H9 (cell line): ENCODE measurements at regions not wholly inside any gene's neighbourhood (a gene's known extent, or its start where the extent isn't known, plus 50 kb on each side); places are given as distances from the start of the nearest gene placed in this dataset.

ENCODE experiments used
- DNase-seq: peaks from one replicate; pipeline ENCODE4 v3.0.0-alpha.2; 2017
- H2AFZ ChIP-seq: one replicate; pipeline ENCODE4 v1.6.1; 2013; ENCODE audit warnings: mild to moderate bottlenecking, low read length, control low read depth, moderate library complexity
- H2AK5ac ChIP-seq: 2 replicates; pipeline ENCODE4 v1.6.1; 2013; ENCODE audit warnings: low read length, control low read depth, mixed read lengths; ENCODE audit not compliant: insufficient read length
- H2BK120ac ChIP-seq: one replicate; pipeline ENCODE4 v1.6.1; 2013; ENCODE audit warnings: low read depth, mild to moderate bottlenecking, low read length, control low read depth, inconsistent platforms; ENCODE audit not compliant: poor library complexity, severe bottlenecking
- H2BK12ac ChIP-seq: 2 replicates; pipeline ENCODE4 v1.6.1; 2013; ENCODE audit warnings: low read length, control low read depth, mixed read lengths, low read depth; ENCODE audit not compliant: insufficient read length
- H2BK15ac ChIP-seq: 2 replicates; pipeline ENCODE4 v1.6.1; 2013; ENCODE audit warnings: low read depth, low read length, control low read depth
- H2BK20ac ChIP-seq: one replicate; pipeline ENCODE4 v1.6.1; 2013; ENCODE audit warnings: low read depth, mild to moderate bottlenecking, low read length, control low read depth, inconsistent platforms; ENCODE audit not compliant: poor library complexity, severe bottlenecking
- H2BK5ac ChIP-seq: 2 replicates; pipeline ENCODE4 v1.6.1; 2013; ENCODE audit warnings: low read length, control low read depth, mixed read lengths; ENCODE audit not compliant: insufficient read length
- H3K14ac ChIP-seq: 2 replicates; pipeline ENCODE4 v1.6.1; 2013; ENCODE audit warnings: low read length, control low read depth; ENCODE audit not compliant: insufficient read depth
- H3K18ac ChIP-seq: 2 replicates; pipeline ENCODE4 v1.6.1; 2013; ENCODE audit warnings: low read depth, mild to moderate bottlenecking, mixed read lengths, low read length, control low read depth; ENCODE audit not compliant: insufficient read length
- H3K23ac ChIP-seq: 2 replicates; pipeline ENCODE4 v1.6.1; 2013; ENCODE audit warnings: low read length, control low read depth, mixed read lengths, low read depth; ENCODE audit not compliant: insufficient read length
- H3K23me2 ChIP-seq: 2 replicates; pipeline ENCODE4 v1.6.1; 2013; ENCODE audit warnings: low read depth, mild to moderate bottlenecking, mixed read lengths, low read length, control low read depth; ENCODE audit not compliant: insufficient read length, poor library complexity, severe bottlenecking
- H3K27ac ChIP-seq: 2 replicates; pipeline ENCODE4 v1.5.1; 2013; ENCODE audit warnings: low read length, control low read depth, mixed read lengths, low read depth; ENCODE audit not compliant: insufficient read length
- H3K27me3 ChIP-seq: 2 replicates; pipeline ENCODE4 v1.6.1; 2013; ENCODE audit warnings: low read length, control low read depth, inconsistent platforms; ENCODE audit not compliant: insufficient read depth
- H3K4ac ChIP-seq: 2 replicates; pipeline ENCODE4 v1.6.1; 2013; ENCODE audit warnings: low read depth, mild to moderate bottlenecking, control low read depth, inconsistent platforms, low read length, moderate library complexity
- H3K4me1 ChIP-seq: 2 replicates; pipeline ENCODE4 v1.6.1; 2013; ENCODE audit warnings: low read length, control low read depth, inconsistent platforms; ENCODE audit not compliant: insufficient read depth
- H3K4me2 ChIP-seq: 2 replicates; pipeline ENCODE4 v1.6.1; 2013; ENCODE audit warnings: low read length, control low read depth, mixed read lengths; ENCODE audit not compliant: insufficient read length, insufficient read depth
- H3K56ac ChIP-seq: 2 replicates; pipeline ENCODE4 v1.6.1; 2013; ENCODE audit warnings: low read depth, mild to moderate bottlenecking, mixed read lengths, low read length, control low read depth; ENCODE audit not compliant: insufficient read length
- H3K79me1 ChIP-seq: 2 replicates; pipeline ENCODE4 v1.6.1; 2013; ENCODE audit warnings: low read depth, mild to moderate bottlenecking, moderate library complexity, low read length, control low read depth, inconsistent platforms; ENCODE audit not compliant: insufficient read depth, poor library complexity, severe bottlenecking
- H3K79me2 ChIP-seq: 2 replicates; pipeline ENCODE4 v1.6.1; 2013; ENCODE audit warnings: low read length, control low read depth, inconsistent platforms; ENCODE audit not compliant: insufficient read depth
- H3K9ac ChIP-seq: 2 replicates; pipeline ENCODE4 v1.6.1; 2013; ENCODE audit warnings: low read length, control low read depth, mixed read lengths; ENCODE audit not compliant: insufficient read length; ENCODE audit errors: extremely low read depth
- H3K9me3 ChIP-seq: one replicate; pipeline ENCODE4 v1.6.1; 2013; ENCODE audit warnings: low read depth, low read length, inconsistent platforms; ENCODE audit not compliant: control insufficient read depth
- H3T11ph ChIP-seq: one replicate; pipeline ENCODE4 v1.6.1; 2013; ENCODE audit warnings: mild to moderate bottlenecking, low read length, control low read depth, inconsistent platforms
- H4K20me1 ChIP-seq: one replicate; pipeline ENCODE4 v1.6.1; 2013; ENCODE audit not compliant: control insufficient read depth, insufficient read length, insufficient read depth
- H4K5ac ChIP-seq: 2 replicates; pipeline ENCODE4 v1.6.1; 2013; ENCODE audit warnings: low read depth, mild to moderate bottlenecking, mixed read lengths, low read length, control low read depth; ENCODE audit not compliant: insufficient read length
- H4K8ac ChIP-seq: replicated peaks from 2 replicates; pipeline ENCODE4 v1.6.1; 2013; ENCODE audit warnings: low read length, control low read depth, mixed read lengths, low read depth; ENCODE audit not compliant: insufficient read length
- H4K91ac ChIP-seq: 2 replicates; pipeline ENCODE4 v1.6.1; 2013; ENCODE audit warnings: low read depth, mild to moderate bottlenecking, moderate library complexity, mixed read lengths, low read length, control low read depth; ENCODE audit not compliant: insufficient read length
- H3K27ac Mint-ChIP-seq, 3 experiments: 2 replicates in 2 of 3; 3 replicates in 1 of 3; pipeline ENCODE4 v1.8.0; 2020 to 2021; ENCODE audit warnings: mixed read lengths in 3 of 3, mild to moderate bottlenecking in 1 of 3, moderate library complexity in 1 of 3
- H3K27me3 Mint-ChIP-seq: 2 replicates; pipeline ENCODE4 v1.8.0; 2021; ENCODE audit warnings: low read depth, mild to moderate bottlenecking, moderate library complexity, mixed read lengths
- H3K36me3 Mint-ChIP-seq, 3 experiments: 2 replicates in 2 of 3; 3 replicates in 1 of 3; pipeline ENCODE4 v1.8.0; 2020 to 2021; ENCODE audit warnings: low read depth in 3 of 3, mixed read lengths in 3 of 3; ENCODE audit not compliant: insufficient read depth in 1 of 3
- H3K4me1 Mint-ChIP-seq, 2 experiments: 2 replicates each; pipeline ENCODE4 v1.8.0; 2020; ENCODE audit warnings: mixed read lengths in 2 of 2
- H3K4me3 Mint-ChIP-seq, 2 experiments: 2 replicates in 1 of 2; 3 replicates in 1 of 2; pipeline ENCODE4 v1.8.0; 2020 to 2021; ENCODE audit warnings: mild to moderate bottlenecking in 2 of 2, mixed read lengths in 2 of 2, moderate library complexity in 1 of 2
- H3K9me3 Mint-ChIP-seq, 2 experiments: 2 replicates in 1 of 2; 3 replicates in 1 of 2; pipeline ENCODE4 v1.8.0; 2020; ENCODE audit warnings: mild to moderate bottlenecking in 2 of 2, mixed read lengths in 2 of 2, moderate library complexity in 1 of 2
- TF ChIP-seq, protein P1 (sequence below): fragments of 200-600 bp; sonication (generic); conservative IDR thresholded peaks from 3 replicates; pipeline ENCODE4 v1.8.0; 2021; ENCODE audit warnings: antibody characterized with exemption, mild to moderate bottlenecking

DNA sequence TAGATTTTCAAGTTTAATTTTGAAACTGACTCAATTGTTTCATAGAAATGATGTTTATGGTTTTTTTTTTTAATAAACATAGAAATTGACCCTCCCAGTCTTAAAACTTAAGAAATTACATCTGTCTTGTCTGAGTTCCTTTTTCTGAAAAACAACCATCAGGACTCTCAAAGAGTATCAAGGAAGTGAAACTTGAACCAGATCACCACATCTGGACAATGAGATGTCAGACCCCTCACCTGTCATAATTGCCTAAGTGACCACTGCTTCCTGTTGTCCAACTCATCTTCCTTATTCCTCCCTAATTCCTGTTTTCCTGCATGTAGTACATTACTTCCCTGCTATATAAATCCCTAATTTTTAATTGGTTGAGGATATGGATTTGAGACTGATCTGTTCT is 441.5 kb upstream of the ARHGEF26 start:
- H4K91ac ChIP-seq, result no peak overlapping the region
- H3K9me3 ChIP-seq, result no peaks in the 10 kb centered on the region
- Mint-ChIP-seq H3K4me3 (no peak overlapping the region), H3K27ac (no peak overlapping the region), H3K9me3 (no peaks in the 10 kb centered on the region), H3K27me3 (no peaks in the 10 kb centered on the region), H3K4me1 (no peaks in the 10 kb centered on the region), H3K36me3 (no peaks in the 10 kb centered on the region)
- no peak overlapping the region for H3K4me2 ChIP-seq
- no peaks in the 10 kb centered on the region for H3K4me1 ChIP-seq
- H3K56ac ChIP-seq, result no peak overlapping the region
- no peaks in the 10 kb centered on the region for H3K79me2 ChIP-seq
- H2BK12ac ChIP-seq, result no peak overlapping the region
- no peak overlapping the region for H3K18ac ChIP-seq
- H3K79me1 ChIP-seq, result no peaks in the 10 kb centered on the region
- H2BK15ac ChIP-seq, result no peak overlapping the region
- H3T11ph ChIP-seq, result no peak overlapping the region
- H2AFZ ChIP-seq, result no peak overlapping the region
- no peaks in the 10 kb centered on the region for H4K20me1 ChIP-seq
- no peak overlapping the region for H3K9ac ChIP-seq
- no peak overlapping the region for H3K27ac ChIP-seq
- H3K23me2 ChIP-seq, result no peaks in the 10 kb centered on the region
- TF ChIP-seq, protein P1, sequence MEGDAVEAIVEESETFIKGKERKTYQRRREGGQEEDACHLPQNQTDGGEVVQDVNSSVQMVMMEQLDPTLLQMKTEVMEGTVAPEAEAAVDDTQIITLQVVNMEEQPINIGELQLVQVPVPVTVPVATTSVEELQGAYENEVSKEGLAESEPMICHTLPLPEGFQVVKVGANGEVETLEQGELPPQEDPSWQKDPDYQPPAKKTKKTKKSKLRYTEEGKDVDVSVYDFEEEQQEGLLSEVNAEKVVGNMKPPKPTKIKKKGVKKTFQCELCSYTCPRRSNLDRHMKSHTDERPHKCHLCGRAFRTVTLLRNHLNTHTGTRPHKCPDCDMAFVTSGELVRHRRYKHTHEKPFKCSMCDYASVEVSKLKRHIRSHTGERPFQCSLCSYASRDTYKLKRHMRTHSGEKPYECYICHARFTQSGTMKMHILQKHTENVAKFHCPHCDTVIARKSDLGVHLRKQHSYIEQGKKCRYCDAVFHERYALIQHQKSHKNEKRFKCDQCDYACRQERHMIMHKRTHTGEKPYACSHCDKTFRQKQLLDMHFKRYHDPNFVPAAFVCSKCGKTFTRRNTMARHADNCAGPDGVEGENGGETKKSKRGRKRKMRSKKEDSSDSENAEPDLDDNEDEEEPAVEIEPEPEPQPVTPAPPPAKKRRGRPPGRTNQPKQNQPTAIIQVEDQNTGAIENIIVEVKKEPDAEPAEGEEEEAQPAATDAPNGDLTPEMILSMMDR, result no peak
- no peak for DNase-seq
- no peak overlapping the region for H2BK120ac ChIP-seq
- no peak overlapping the region for H2AK5ac ChIP-seq
- no peaks in the 10 kb centered on the region for H3K27me3 ChIP-seq
- H3K14ac ChIP-seq, result no peak overlapping the region
- no peak overlapping the region for H2BK5ac ChIP-seq
- no peak overlapping the region for H4K5ac ChIP-seq
- no peak overlapping the region for H3K23ac ChIP-seq
- H3K4ac ChIP-seq, result no peak overlapping the region
- H4K8ac ChIP-seq, result no peak overlapping the region
- H2BK20ac ChIP-seq, result no peak overlapping the region
